ENCODE measurements at regions not wholly inside any gene's neighbourhood (a gene's known extent, or its start where the extent isn't known, plus 50 kb on each side); places are given as distances from the start of the nearest gene placed in this dataset.

- Histone ChIP-seq H3K4me3 (ENCODE audit: insufficient read depth, low read length, poor library complexity, severe bottlenecking) (no peak overlapping the region), H3K9me3 (ENCODE audit: insufficient read depth, low read length) (no peaks in the 10 kb centered on the region), H3K27ac (ENCODE audit: low read depth, low read length) (no peak overlapping the region), H3K9ac (ENCODE audit: low read length) (no peak overlapping the region), H3F3A (ENCODE audit: insufficient read depth) (no peaks in the 10 kb centered on the region), H3K9me2 (replicated peaks; ENCODE audit: insufficient read depth, low read length) (no peaks in the 10 kb centered on the region), H3K4me2 (ENCODE audit: low read depth, low read length, poor library complexity, severe bottlenecking) (no peak overlapping the region), H3K36me3 (ENCODE audit: low read length) (no peaks in the 10 kb centered on the region), H4K20me1 (ENCODE audit: low read depth, low read length) (no peaks in the 10 kb centered on the region), H3K79me2 (ENCODE audit: insufficient read depth, low read length) (no peaks in the 10 kb centered on the region), H3K27me3 (ENCODE audit: low read length) (no peaks in the 10 kb centered on the region), H2AFZ (ENCODE audit: low read depth, low read length, severe bottlenecking) (no peak overlapping the region)
- TF ChIP-seq EZH2phosphoT487 (conservative IDR thresholded peaks at IDR 0.05; ENCODE audit: low read length), result no peak
- TF ChIP-seq CTCF (IDR thresholded peaks at IDR 0.05; ENCODE audit: insufficient read depth, low read length, poor library complexity, severe bottlenecking), result no peak
Measured at GRCh38 chr13:40319699-40320579, 346.5 kb downstream of the FOXO1 start.

- no peak overlapping the region for H3K4me3 ChIP-seq (ENCODE audit: insufficient read depth, low read length, poor library complexity, severe bottlenecking)
- no peaks in the 10 kb centered on the region for H3K27me3 ChIP-seq (ENCODE audit: low read length)
- no peaks in the 10 kb centered on the region for H3K79me2 ChIP-seq (ENCODE audit: insufficient read depth, low read length)
- H3K9ac ChIP-seq (ENCODE audit: low read length), result no peak overlapping the region
- TF ChIP-seq EZH2phosphoT487 (conservative IDR thresholded peaks at IDR 0.05; ENCODE audit: low read length), result no peak
- no peak for TF ChIP-seq CTCF (IDR thresholded peaks at IDR 0.05; ENCODE audit: insufficient read depth, low read length, poor library complexity, severe bottlenecking)
- no peaks in the 10 kb centered on the region for H3F3A ChIP-seq (ENCODE audit: insufficient read depth)
- no peaks in the 10 kb centered on the region for H3K36me3 ChIP-seq (ENCODE audit: low read length)
- H3K9me3 ChIP-seq (ENCODE audit: insufficient read depth, low read length), result no peaks in the 10 kb centered on the region
- no peaks in the 10 kb centered on the region for H4K20me1 ChIP-seq (ENCODE audit: low read depth, low read length)
- H3K27ac ChIP-seq (ENCODE audit: low read depth, low read length), result no peak overlapping the region
- no peak overlapping the region for H3K4me2 ChIP-seq (ENCODE audit: low read depth, low read length, poor library complexity, severe bottlenecking)
- no peak overlapping the region for H2AFZ ChIP-seq (ENCODE audit: low read depth, low read length, severe bottlenecking)
- H3K9me2 ChIP-seq (replicated peaks; ENCODE audit: insufficient read depth, low read length), result no peaks in the 10 kb centered on the region
Measured at GRCh38 chr13:40328091-40328490, 338.4 kb downstream of the FOXO1 start.

GRCh38 chr13:40329781-40330485 lies 336.5 kb downstream of the FOXO1 start:
- H3K27me3 ChIP-seq (ENCODE audit: low read length), result no peaks in the 10 kb centered on the region
- H3K9ac ChIP-seq (ENCODE audit: low read length), result no peak overlapping the region
- H3K9me3 ChIP-seq (ENCODE audit: insufficient read depth, low read length), result no peaks in the 10 kb centered on the region
- H4K20me1 ChIP-seq (ENCODE audit: low read depth, low read length), result no peaks in the 10 kb centered on the region
- no peaks in the 10 kb centered on the region for H3F3A ChIP-seq (ENCODE audit: insufficient read depth)
- H3K4me3 ChIP-seq (ENCODE audit: insufficient read depth, low read length, poor library complexity, severe bottlenecking), result no peak overlapping the region
- no peak overlapping the region for H3K4me2 ChIP-seq (ENCODE audit: low read depth, low read length, poor library complexity, severe bottlenecking)
- H2AFZ ChIP-seq (ENCODE audit: low read depth, low read length, severe bottlenecking), result no peak overlapping the region
- no peak for TF ChIP-seq EZH2phosphoT487 (conservative IDR thresholded peaks at IDR 0.05; ENCODE audit: low read length)
- no peak for TF ChIP-seq CTCF (IDR thresholded peaks at IDR 0.05; ENCODE audit: insufficient read depth, low read length, poor library complexity, severe bottlenecking)
- H3K9me2 ChIP-seq (replicated peaks; ENCODE audit: insufficient read depth, low read length), result no peaks in the 10 kb centered on the region
- no peaks in the 10 kb centered on the region for H3K79me2 ChIP-seq (ENCODE audit: insufficient read depth, low read length)
- H3K27ac ChIP-seq (ENCODE audit: low read depth, low read length), result no peak overlapping the region
- H3K36me3 ChIP-seq (ENCODE audit: low read length), result no peaks in the 10 kb centered on the region

Data from SU-DHL-6 (cell line).